HUES48 (cell line): ENCODE measurements at regions not wholly inside any gene's neighbourhood (a gene's known extent, or its start where the extent isn't known, plus 50 kb on each side); places are given as distances from the start of the nearest gene placed in this dataset.

Experiments
- H3K27ac ChIP-seq: one replicate; pipeline ENCODE4 v1.7.0; 2013; ENCODE audit warnings: low read depth, low read length, inconsistent platforms
- H3K27me3 ChIP-seq: 2 replicates; pipeline ENCODE4 v1.6.1; 2013; ENCODE audit warnings: mild to moderate bottlenecking, low read length; ENCODE audit not compliant: control insufficient read depth, insufficient read depth
- H3K36me3 ChIP-seq: 2 replicates; pipeline ENCODE4 v1.6.1; 2013; ENCODE audit warnings: low read length; ENCODE audit not compliant: control insufficient read depth, insufficient read depth
- H3K4me1 ChIP-seq: 2 replicates; pipeline ENCODE4 v1.6.1; 2013; ENCODE audit warnings: mild to moderate bottlenecking, low read length; ENCODE audit not compliant: control insufficient read depth, insufficient read depth
- H3K4me3 ChIP-seq: 2 replicates; pipeline ENCODE4 v1.5.1; 2013; ENCODE audit warnings: mild to moderate bottlenecking, low read depth, low read length
- H3K9ac ChIP-seq: 2 replicates; pipeline ENCODE4 v1.6.1; 2013; ENCODE audit warnings: mild to moderate bottlenecking, low read depth, low read length, moderate library complexity
- H3K9me3 ChIP-seq: 2 replicates; pipeline ENCODE4 v1.6.1; 2013; ENCODE audit warnings: low read length; ENCODE audit not compliant: control insufficient read depth, insufficient read depth

GRCh38 chr4:63620271-63620670, 789.0 kb downstream of the TECRL start:
- Histone ChIP-seq H3K4me1 (no peaks in the 10 kb centered on the region), H3K27ac (no peak overlapping the region), H3K9ac (no peak overlapping the region), H3K36me3 (no peaks in the 10 kb centered on the region), H3K4me3 (no peak overlapping the region), H3K9me3 (no peaks in the 10 kb centered on the region), H3K27me3 (no peaks in the 10 kb centered on the region)

GRCh38 chr4:63619771-63620170, 789.5 kb downstream of the TECRL start:
- Histone ChIP-seq H3K9ac (no peak overlapping the region), H3K36me3 (no peaks in the 10 kb centered on the region), H3K9me3 (no peaks in the 10 kb centered on the region), H3K27ac (no peak overlapping the region), H3K4me1 (no peaks in the 10 kb centered on the region), H3K27me3 (no peaks in the 10 kb centered on the region), H3K4me3 (no peak overlapping the region)

GRCh38 chr4:63618883-63619718, 790.1 kb downstream of the TECRL start:
- H3K4me1 ChIP-seq, result no peaks in the 10 kb centered on the region
- H3K27me3 ChIP-seq, result no peaks in the 10 kb centered on the region
- no peak overlapping the region for H3K27ac ChIP-seq
- H3K9me3 ChIP-seq, result no peaks in the 10 kb centered on the region
- no peaks in the 10 kb centered on the region for H3K36me3 ChIP-seq
- no peak overlapping the region for H3K9ac ChIP-seq
- H3K4me3 ChIP-seq, result no peak overlapping the region

DNA sequence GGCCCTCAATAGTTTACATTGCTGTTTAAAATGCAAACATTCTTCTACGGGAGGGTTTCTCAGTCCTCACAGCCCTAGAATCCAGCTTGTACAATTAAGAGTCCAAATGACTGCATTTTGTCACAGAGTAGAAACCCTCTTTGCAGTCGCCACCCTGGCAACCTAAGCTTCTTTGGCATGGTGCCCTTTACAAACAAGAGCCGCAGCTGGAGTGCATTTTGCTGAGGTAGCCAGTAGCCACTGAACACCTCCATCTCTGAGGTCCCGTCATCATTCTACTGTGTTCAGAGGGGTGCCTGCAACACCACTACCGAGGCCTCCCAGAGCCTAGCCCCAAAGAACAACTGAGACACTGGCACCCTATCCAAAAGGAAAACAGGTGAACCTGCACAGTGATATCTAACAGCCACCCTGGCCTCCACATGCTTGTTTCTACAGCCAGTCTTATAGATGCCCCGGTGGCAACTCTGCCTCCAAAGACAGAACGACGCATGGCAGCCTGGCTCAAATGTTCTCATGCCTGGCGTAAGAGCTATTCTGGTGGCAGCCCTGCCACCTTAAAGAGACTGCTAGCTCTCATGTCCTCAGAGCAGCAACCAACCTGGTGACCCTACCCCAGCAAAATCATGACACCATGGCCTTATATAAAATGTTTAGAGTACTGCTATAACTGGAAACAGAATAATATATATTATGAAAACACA, 801.9 kb downstream of the TECRL start:
- Histone ChIP-seq H3K4me3 (no peak overlapping the region), H3K36me3 (no peaks in the 10 kb centered on the region), H3K9me3 (no peaks in the 10 kb centered on the region), H3K27me3 (no peaks in the 10 kb centered on the region), H3K27ac (no peak overlapping the region), H3K4me1 (no peaks in the 10 kb centered on the region), H3K9ac (no peak overlapping the region)

GRCh38 chr4:63589796-63590195, 819.5 kb downstream of the TECRL start:
- Histone ChIP-seq H3K9ac (no peak overlapping the region; the same call in 1 of the 2 replicates), H3K27me3 (no peaks in the 10 kb centered on the region), H3K27ac (no peak overlapping the region), H3K9me3 (no peaks in the 10 kb centered on the region), H3K4me1 (peaks cover 12% of the 10 kb centered on the region), H3K36me3 (no peaks in the 10 kb centered on the region), H3K4me3 (no peak overlapping the region)

- Histone ChIP-seq H3K9ac (no peak overlapping the region), H3K27me3 (no peaks in the 10 kb centered on the region), H3K27ac (no peak overlapping the region), H3K4me3 (no peak overlapping the region), H3K4me1 (peaks cover 6% of the 10 kb centered on the region), H3K9me3 (0 out of 2 replicates have a peak, but pooled peaks cover 9% of the 10 kb centered on the region), H3K36me3 (no peaks in the 10 kb centered on the region)
Observed at GRCh38 chr4:63583561-63583960, 825.7 kb downstream of the TECRL start.

GRCh38 chr4:63583007-63583406, 826.2 kb downstream of the TECRL start:
- peaks cover 12% of the 10 kb centered on the region; the same call in 1 of the 2 replicates for H3K9me3 ChIP-seq
- no peak overlapping the region for H3K9ac ChIP-seq

DNA sequence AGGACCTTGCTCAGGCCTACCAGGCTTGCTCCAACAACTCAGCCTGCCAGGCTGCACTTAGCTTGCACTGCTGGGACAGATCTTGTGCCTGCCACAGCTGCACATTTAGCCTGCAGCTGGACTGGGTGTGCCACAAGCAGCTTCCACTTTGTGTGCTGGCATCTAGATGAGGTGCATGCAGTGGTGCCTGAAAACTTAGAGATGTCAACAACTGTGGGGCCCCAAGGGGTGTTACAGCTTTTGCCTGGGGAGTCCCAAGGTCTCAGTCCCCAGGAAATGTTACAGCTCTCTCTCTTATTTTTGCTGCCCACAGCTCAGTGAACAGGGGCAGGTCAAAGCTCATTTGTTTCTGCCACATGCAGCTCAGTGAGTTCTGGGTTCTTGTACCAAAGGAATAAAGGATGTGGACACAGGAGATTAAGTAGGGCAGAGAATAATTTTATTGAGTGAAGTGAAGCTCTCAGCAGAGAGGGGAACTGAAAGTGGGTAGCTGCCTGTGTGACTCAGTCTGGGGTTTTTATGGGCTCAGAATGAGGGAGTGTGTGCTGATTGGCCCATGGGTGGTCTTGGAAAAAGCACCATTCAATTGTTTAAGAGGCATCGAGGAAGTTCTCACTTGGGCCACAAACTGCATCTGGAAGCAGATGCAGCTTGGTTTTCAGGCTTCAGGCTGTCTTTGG, 828.3 kb downstream of the TECRL start:
- Histone ChIP-seq H3K27me3 (no peaks in the 10 kb centered on the region), H3K27ac (no peak overlapping the region), H3K36me3 (no peaks in the 10 kb centered on the region), H3K4me1 (no peaks in the 10 kb centered on the region), H3K9me3 (peaks cover 24% of the 10 kb centered on the region), H3K4me3 (no peak overlapping the region), H3K9ac (no peak overlapping the region)

More at GRCh38 chr4:63583007-63583406, 826.2 kb downstream of the TECRL start:
- Histone ChIP-seq H3K36me3 (no peaks in the 10 kb centered on the region), H3K4me1 (peaks cover 2% of the 10 kb centered on the region), H3K27me3 (no peaks in the 10 kb centered on the region), H3K27ac (no peak overlapping the region), H3K4me3 (no peak overlapping the region)

GRCh38 chr4:63578383-63578782, 830.9 kb downstream of the TECRL start:
- Histone ChIP-seq H3K4me1 (no peaks in the 10 kb centered on the region), H3K36me3 (no peaks in the 10 kb centered on the region), H3K27ac (no peak overlapping the region), H3K9me3 (peaks cover 47% of the 10 kb centered on the region), H3K4me3 (no peak overlapping the region), H3K9ac (no peak overlapping the region), H3K27me3 (no peaks in the 10 kb centered on the region)

DNA sequence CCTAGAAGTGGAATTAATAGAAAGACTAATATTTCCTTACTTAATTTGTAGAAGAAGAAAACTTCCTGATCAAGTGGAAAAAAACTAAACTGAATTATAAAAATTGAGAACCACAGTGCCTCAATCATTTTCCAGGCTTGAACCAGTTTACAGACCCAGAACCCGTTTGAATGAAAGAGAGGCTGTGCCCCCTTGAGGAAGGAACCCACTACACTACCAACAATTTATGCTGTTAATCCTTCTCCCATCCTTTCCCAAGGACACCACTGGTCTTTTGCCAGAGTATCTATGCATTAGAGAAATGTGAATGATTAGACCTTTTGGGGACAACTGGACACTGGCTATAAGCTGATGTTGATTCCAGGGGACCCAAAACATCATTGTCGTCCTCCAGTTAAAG, 842.6 kb downstream of the TECRL start:
- H3K27ac ChIP-seq, result no peak overlapping the region
- no peaks in the 10 kb centered on the region for H3K36me3 ChIP-seq
- no peak overlapping the region for H3K9ac ChIP-seq
- no peaks in the 10 kb centered on the region; the same call in 1 of the 2 replicates for H3K9me3 ChIP-seq
- H3K4me3 ChIP-seq, result no peak overlapping the region
- H3K27me3 ChIP-seq, result no peaks in the 10 kb centered on the region
- H3K4me1 ChIP-seq, result no peaks in the 10 kb centered on the region
